ENCODE measurements at regions not wholly inside any gene's neighbourhood (a gene's known extent, or its start where the extent isn't known, plus 50 kb on each side); places are given as distances from the start of the nearest gene placed in this dataset.

GRCh38 chr2:173759959-173760358 lies 205.2 kb downstream of the SP3 start:
- Mint-ChIP-seq H3K4me1 (ENCODE audit: low read depth, unreplicated experiment) (no peaks in the 10 kb centered on the region), H3K36me3 (ENCODE audit: insufficient read depth, unreplicated experiment) (no peaks in the 10 kb centered on the region), H3K9me3 (ENCODE audit: low read depth, unreplicated experiment) (no peaks in the 10 kb centered on the region), H3K27me3 (ENCODE audit: unreplicated experiment) (no peaks in the 10 kb centered on the region), H3K4me3 (ENCODE audit: low read depth, unreplicated experiment) (no peak overlapping the region), H3K27ac (ENCODE audit: unreplicated experiment) (no peak overlapping the region)
- no TSS peak for BruUV-seq (replicated peaks)
- CTCF ChIA-PET = no interaction called here
- TF ChIP-seq CTCF (IDR thresholded peaks at IDR 0.05; ENCODE audit: unreplicated experiment) = no peak
- no peak for DNase-seq
- intact Hi-C loops (cut with micrococcal nuclease; ENCODE audit: unreplicated experiment) = loop anchor here (10.0 kb wide), 1 partner anchor 585 kb away; no protein-coding TSS in a partner anchor

GRCh38 chr2:173760553-173760952 lies 204.6 kb downstream of the SP3 start:
- H3K27ac Mint-ChIP-seq (ENCODE audit: unreplicated experiment) = no peak overlapping the region
- DNase-seq = no peak
- CTCF ChIA-PET = no interaction called here
- no peak for TF ChIP-seq CTCF (IDR thresholded peaks at IDR 0.05; ENCODE audit: unreplicated experiment)
- no peak overlapping the region for H3K4me3 Mint-ChIP-seq (ENCODE audit: low read depth, unreplicated experiment)
- intact Hi-C loops (cut with micrococcal nuclease; ENCODE audit: unreplicated experiment) = no loop called here
- no peaks in the 10 kb centered on the region for H3K9me3 Mint-ChIP-seq (ENCODE audit: low read depth, unreplicated experiment)
- H3K36me3 Mint-ChIP-seq (ENCODE audit: insufficient read depth, unreplicated experiment) = no peaks in the 10 kb centered on the region
- no peaks in the 10 kb centered on the region for H3K4me1 Mint-ChIP-seq (ENCODE audit: low read depth, unreplicated experiment)
- BruUV-seq (replicated peaks) = no TSS peak
- H3K27me3 Mint-ChIP-seq (ENCODE audit: unreplicated experiment) = no peaks in the 10 kb centered on the region

GRCh38 chr2:173761603-173762119 lies 203.5 kb downstream of the SP3 start:
- Mint-ChIP-seq H3K4me1 (ENCODE audit: low read depth, unreplicated experiment) (no peaks in the 10 kb centered on the region), H3K36me3 (ENCODE audit: insufficient read depth, unreplicated experiment) (no peaks in the 10 kb centered on the region), H3K27me3 (ENCODE audit: unreplicated experiment) (no peaks in the 10 kb centered on the region), H3K27ac (ENCODE audit: unreplicated experiment) (no peak overlapping the region), H3K9me3 (ENCODE audit: low read depth, unreplicated experiment) (no peaks in the 10 kb centered on the region), H3K4me3 (ENCODE audit: low read depth, unreplicated experiment) (no peak overlapping the region)
- DNase-seq = no peak
- intact Hi-C loops (cut with micrococcal nuclease; ENCODE audit: unreplicated experiment) = no loop called here
- TF ChIP-seq CTCF (IDR thresholded peaks at IDR 0.05; ENCODE audit: unreplicated experiment) = no peak
- CTCF ChIA-PET = interaction anchor here (0.7 kb wide), 1 partner anchor 39 kb away, joined by 4 read pairs; no protein-coding TSS in a partner anchor
- BruUV-seq (replicated peaks) = no TSS peak

- Mint-ChIP-seq H3K9me3 (ENCODE audit: low read depth, unreplicated experiment) (no peaks in the 10 kb centered on the region), H3K4me3 (ENCODE audit: low read depth, unreplicated experiment) (no peak overlapping the region), H3K36me3 (ENCODE audit: insufficient read depth, unreplicated experiment) (no peaks in the 10 kb centered on the region), H3K4me1 (ENCODE audit: low read depth, unreplicated experiment) (no peaks in the 10 kb centered on the region), H3K27ac (ENCODE audit: unreplicated experiment) (no peak overlapping the region), H3K27me3 (ENCODE audit: unreplicated experiment) (no peaks in the 10 kb centered on the region)
- no TSS peak for BruUV-seq (replicated peaks)
- intact Hi-C loops (cut with micrococcal nuclease; ENCODE audit: unreplicated experiment) = no loop called here
- CTCF ChIA-PET = no interaction called here
- no peak for DNase-seq
- no peak for TF ChIP-seq CTCF (IDR thresholded peaks at IDR 0.05; ENCODE audit: unreplicated experiment)
Observed at GRCh38 chr2:173762221-173762620, 203.0 kb downstream of the SP3 start.
